SK-N-MC (cell line): ENCODE measurements at regions not wholly inside any gene's neighbourhood (a gene's known extent, or its start where the extent isn't known, plus 50 kb on each side); places are given as distances from the start of the nearest gene placed in this dataset.
"Not testable (repeated sequence)": the region's sequence is repeated elsewhere in the genome, so short reads cannot be mapped to it uniquely, and the experiment has no call there.

Experiments
- EZH2 ChIP-seq: fragments of 200-600 bp; sonication (generic); IDR thresholded peaks from one replicate; pipeline ENCODE4 v1.6.1; 2017; ENCODE audit warnings: antibody characterized with exemption
- POLR2AphosphoS5 ChIP-seq: IDR thresholded peaks from 2 replicates; pipeline ENCODE4 v1.6.1; 2012; ENCODE audit warnings: mild to moderate bottlenecking, low read depth, low read length, borderline replicate concordance

- TF ChIP-seq EZH2, POLR2AphosphoS5: not testable (repeated sequence)
These were observed 304.6 kb downstream of the RPAP3 start for GRCh38 chr12:47401196-47401595.
